Heart right ventricle (tissue), 16 donors: ENCODE measurements at regions not wholly inside any gene's neighbourhood (a gene's known extent, or its start where the extent isn't known, plus 50 kb on each side); places are given as distances from the start of the nearest gene placed in this dataset.
"Not testable (repeated sequence)": the region's sequence is repeated elsewhere in the genome, so short reads cannot be mapped to it uniquely, and the experiment has no call there.

Source experiments
- ATAC-seq, 8 donors: fragments of 200-7000 bp; cut with Tn5 transposase; one replicate each; pipeline ENCODE4 v1.9.1; 2020; ENCODE audit warnings: mild to moderate bottlenecking in 8 of 8, moderate library complexity in 8 of 8, moderate number of reproducible peaks in 1 of 8
- DNase-seq, 2 donors: peaks; one replicate each; pipeline ENCODE4 v3.0.0-alpha.2; 2020
- H3K27ac ChIP-seq, 10 donors: fragments of 200-600 bp; sonication (generic) in 2 of 10; one replicate each; pipeline versions ENCODE4 v1.5.0 to v1.8.0; 2020 to 2022; ENCODE audit warnings: mild to moderate bottlenecking in 3 of 10
- H3K27me3 ChIP-seq, 7 donors: fragments of 200-600 bp; one replicate each; pipeline ENCODE4 v1.8.0; 2021 to 2022; ENCODE audit warnings: mild to moderate bottlenecking in 2 of 7
- H3K36me3 ChIP-seq, 9 donors: fragments of 200-600 bp; sonication (generic) in 1 of 9; one replicate each; pipeline versions ENCODE4 v1.5.0 to v1.8.0; 2020 to 2022; ENCODE audit warnings: mild to moderate bottlenecking in 2 of 9
- H3K4me1 ChIP-seq, 9 donors: fragments of 200-600 bp; sonication (generic) in 1 of 9; one replicate each; pipeline versions ENCODE4 v1.5.0 to v1.8.0; 2020 to 2022; ENCODE audit warnings: mild to moderate bottlenecking in 4 of 9
- H3K4me3 ChIP-seq, 10 donors: fragments of 200-600 bp; sonication (generic) in 2 of 10; one replicate each; pipeline versions ENCODE4 v1.5.0 to v1.8.0; 2020 to 2022; ENCODE audit warnings: mild to moderate bottlenecking in 7 of 10, moderate library complexity in 2 of 10
- H3K9me3 ChIP-seq, 11 donors: fragments of 200-600 bp in 10 of 11; sonication (generic) in 2 of 11; one replicate each; pipeline versions ENCODE4 v1.5.0 to v1.8.0; 2013 to 2022; ENCODE audit warnings: mild to moderate bottlenecking in 2 of 11, control low read depth in 1 of 11, moderate library complexity in 1 of 11
- WGBS, 2 donors: extraction: QIAGEN DNeasy Blood & Tissue Kit; methylation state at CpG; one replicate each; pipeline ENCODE4 v1.1.7; 2013; ENCODE audit warnings: inconsistent platforms in 1 of 2; 5-methylcytosine and 5-hydroxymethylcytosine counted together
- intact Hi-C, 10 donors: fragments of 100-400 bp; cut with DNase I; formaldehyde crosslinking; loops; one replicate each; pipeline versions ENCODE4 v1.11.1 to v1.14.2; 2022
- donor health status: Arrhythmogenic right ventricular cardiomyopathy.
- donor health status: ischemic (EF 13 %, LVEDD 7.1; RV severe dilation, severe dysfunction).
- donor health status: healthy with polysubstance abuse.
- donor health status: DM: no; HTN: yes; CAD: no.
- donor health status: DM: no; HTN: no; CAD: no.
- donor health status: ischemic (EF 25% LVEDD 6.9; RV normal size, moderate dysfunction).
- donor health status: ischemic (EF 25% LVEDD 5.7; RV mildly dilated, moderate dysfunction).
- donor health status: healthy.
- donor health status: DM: yes; HTN: yes; CAD: no.
- donor health status: Ischemic cardiomyopathy.
- donor health status: ischemic (EF 35%, LVEDD 5.7; RV mildly dilated, moderate dysfunction).
- donor health status: nonischemic (EF 11% LVEDD 7.7; RV severe dilation, severe dysfunction).
- donor health status: DM: yes; HTN: yes; CAD: no.
- donor health status: PGD.
- donor health status: ischemic (EF 29% LVEDD 5.4; RV normal size, mild dysfunction).
- donor health status: nonischemic (EF 23%, LVEDD 6.1; RV moderate dilation, normal function).

GRCh38 chr7:76941809-76942765 is 90.1 kb downstream of the SPDYE17 start:
- H3K27me3 ChIP-seq, H3K4me3 ChIP-seq, H3K4me1 ChIP-seq, intact Hi-C loops, H3K27ac ChIP-seq, H3K36me3 ChIP-seq, H3K9me3 ChIP-seq, DNase-seq, ATAC-seq: not testable (repeated sequence)
- WGBS, 2 donors, result 92 to 94% methylated on average over 2 of the region's 2 CpGs

- 83 to 89% methylated on average over 2 of the region's 3 CpGs for WGBS, 2 donors
- H3K27ac ChIP-seq, H3K36me3 ChIP-seq, DNase-seq, H3K4me3 ChIP-seq, H3K4me1 ChIP-seq, H3K9me3 ChIP-seq, ATAC-seq, intact Hi-C loops, H3K27me3 ChIP-seq: not testable (repeated sequence)
Measured at GRCh38 chr7:76937781-76938180, 94.4 kb downstream of the SPDYE17 start.

GRCh38 chr7:76937330-76937729 is 94.8 kb downstream of the SPDYE17 start:
- H3K27me3 ChIP-seq, intact Hi-C loops, ATAC-seq, H3K4me1 ChIP-seq, H3K9me3 ChIP-seq, H3K27ac ChIP-seq, DNase-seq, H3K36me3 ChIP-seq, H3K4me3 ChIP-seq: not testable (repeated sequence)
- WGBS, 2 donors, result 69 to 76% methylated on average over 5 of the region's 5 CpGs

- DNase-seq, H3K4me1 ChIP-seq, intact Hi-C loops, H3K27ac ChIP-seq, H3K4me3 ChIP-seq, H3K27me3 ChIP-seq, H3K36me3 ChIP-seq, ATAC-seq, H3K9me3 ChIP-seq: not testable (repeated sequence)
- WGBS, 2 donors, result 93 to 94% methylated on average over 1 to 2 of the region's 2 CpGs
Measured at GRCh38 chr7:76936346-76936745, 95.8 kb downstream of the SPDYE17 start.

- H3K4me3 ChIP-seq, H3K27me3 ChIP-seq, H3K27ac ChIP-seq, DNase-seq, ATAC-seq, H3K4me1 ChIP-seq, intact Hi-C loops, H3K9me3 ChIP-seq, H3K36me3 ChIP-seq: not testable (repeated sequence)
- WGBS, 2 donors, result 89 to 91% methylated on average over 3 of the region's 3 CpGs
Measured at GRCh38 chr7:76934711-76935110, 97.5 kb downstream of the SPDYE17 start.

- H3K4me3 ChIP-seq, H3K36me3 ChIP-seq, DNase-seq, intact Hi-C loops, H3K4me1 ChIP-seq, H3K27ac ChIP-seq, ATAC-seq, H3K9me3 ChIP-seq, H3K27me3 ChIP-seq: not testable (repeated sequence)
- WGBS, 2 donors, result 96 to 97% methylated on average over 4 of the region's 4 CpGs
Measured at GRCh38 chr7:76932957-76933356, 99.2 kb downstream of the SPDYE17 start.

GRCh38 chr7:76931441-76931840 is 100.7 kb downstream of the SPDYE17 start:
- ATAC-seq, H3K4me3 ChIP-seq, H3K9me3 ChIP-seq, H3K27me3 ChIP-seq, H3K36me3 ChIP-seq, H3K4me1 ChIP-seq, intact Hi-C loops, DNase-seq, H3K27ac ChIP-seq: not testable (repeated sequence)
- 75 to 79% methylated on average over 3 to 4 of the region's 4 CpGs for WGBS, 2 donors

GRCh38 chr7:76930416-76930815 is 101.7 kb downstream of the SPDYE17 start:
- DNase-seq, intact Hi-C loops, H3K27me3 ChIP-seq, H3K4me1 ChIP-seq, H3K27ac ChIP-seq, ATAC-seq, H3K4me3 ChIP-seq, H3K9me3 ChIP-seq, H3K36me3 ChIP-seq: not testable (repeated sequence)
- WGBS, 2 donors, result 92 to 93% methylated on average over 5 of the region's 5 CpGs

GRCh38 chr7:76928751-76929150 is 103.4 kb downstream of the SPDYE17 start:
- DNase-seq, H3K27me3 ChIP-seq, H3K4me1 ChIP-seq, H3K27ac ChIP-seq, intact Hi-C loops, H3K4me3 ChIP-seq, H3K36me3 ChIP-seq, ATAC-seq, H3K9me3 ChIP-seq: not testable (repeated sequence)
- WGBS, 2 donors, result 55 to 66% methylated on average over 4 of the region's 4 CpGs

- intact Hi-C loops, H3K9me3 ChIP-seq, H3K27me3 ChIP-seq, DNase-seq, H3K4me1 ChIP-seq, H3K27ac ChIP-seq, H3K4me3 ChIP-seq, H3K36me3 ChIP-seq, ATAC-seq: not testable (repeated sequence)
- 80 to 85% methylated on average over 2 to 3 of the region's 3 CpGs for WGBS, 2 donors
Measured at GRCh38 chr7:76927741-76928393, 104.3 kb downstream of the SPDYE17 start.

- DNase-seq, H3K36me3 ChIP-seq, H3K27me3 ChIP-seq, H3K4me3 ChIP-seq, H3K27ac ChIP-seq, H3K9me3 ChIP-seq, intact Hi-C loops, H3K4me1 ChIP-seq: not testable (repeated sequence)
- peak in 1 of 8 donors; percentile 75 for ATAC-seq
Measured at GRCh38 chr7:76926416-76926815, 105.7 kb downstream of the SPDYE17 start.
